GM21528 (cell line): ENCODE measurements at regions not wholly inside any gene's neighbourhood (a gene's known extent, or its start where the extent isn't known, plus 50 kb on each side); places are given as distances from the start of the nearest gene placed in this dataset.
A peak's percentile ranks its signal among the peaks of the same experiment; 100 is the strongest.
"Not testable (repeated sequence)": the region's sequence is repeated elsewhere in the genome, so short reads cannot be mapped to it uniquely, and the experiment has no call there.

ENCODE experiments used
- ATAC-seq: cut with Tn5 transposase; IDR thresholded peaks from one replicate; pipeline ENCODE4 v1.9.1; 2021; ENCODE audit warnings: mild to moderate bottlenecking, moderate library complexity; ENCODE audit not compliant: unreplicated experiment, low FRiP score

DNA sequence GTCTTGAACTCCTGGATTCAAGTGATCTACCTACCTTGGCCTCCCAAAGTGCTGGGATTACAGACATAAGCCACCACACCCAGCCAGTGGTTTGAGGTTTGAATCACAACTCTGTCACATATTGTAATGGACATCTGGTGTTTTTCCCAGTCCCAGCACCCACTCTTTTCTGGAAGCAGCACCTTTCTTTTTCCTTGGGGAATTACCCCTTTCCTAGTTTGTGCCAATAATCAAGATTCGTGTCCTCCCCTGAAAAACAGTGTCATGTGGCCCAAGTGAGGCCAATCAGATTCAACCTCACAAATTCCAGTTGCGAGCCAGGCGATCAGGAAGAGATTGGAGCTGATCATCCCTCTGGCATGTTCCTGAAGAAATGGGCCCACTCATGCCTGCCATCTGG, 71.7 kb upstream of the SGK1 start:
- no peak for ATAC-seq

DNA sequence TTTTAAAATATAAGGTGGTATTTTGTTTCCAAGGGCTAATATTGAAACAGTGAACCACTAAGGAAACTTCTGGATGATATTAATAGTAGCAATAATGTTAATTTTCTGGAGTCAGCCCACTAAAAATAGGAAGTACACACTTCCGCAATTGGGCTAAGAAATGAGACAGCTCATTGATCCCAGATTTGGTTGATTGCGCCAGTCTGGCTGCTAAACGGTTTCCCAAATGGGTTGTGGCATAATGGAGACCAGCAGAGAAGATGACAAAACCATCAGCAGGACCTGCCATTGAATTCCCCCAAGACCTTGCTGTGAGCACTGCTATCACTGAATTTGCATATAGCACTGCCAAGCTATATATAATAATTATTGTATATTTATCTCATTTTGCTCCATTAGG, 71.2 kb upstream of the SGK1 start:
- no peak for ATAC-seq

DNA sequence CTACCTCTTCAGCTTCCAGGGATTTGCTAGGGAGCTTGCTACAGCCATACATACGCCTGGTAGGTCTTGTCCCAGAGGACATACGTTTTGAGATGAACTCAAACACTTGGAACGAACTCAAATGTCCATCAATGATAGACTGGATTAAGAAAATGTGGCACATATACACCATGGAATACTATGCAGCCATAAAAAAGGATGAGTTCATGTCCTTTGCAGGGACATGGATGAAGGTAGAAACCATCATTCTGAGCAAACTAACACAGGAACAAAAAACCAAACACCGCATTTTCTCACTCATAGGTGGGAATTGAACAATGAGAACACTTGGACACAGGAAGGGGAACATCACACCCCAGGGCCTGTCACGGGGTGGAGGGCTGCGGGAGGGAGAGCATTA, 68.6 kb upstream of the SGK1 start:
- ATAC-seq = not testable (repeated sequence)

DNA sequence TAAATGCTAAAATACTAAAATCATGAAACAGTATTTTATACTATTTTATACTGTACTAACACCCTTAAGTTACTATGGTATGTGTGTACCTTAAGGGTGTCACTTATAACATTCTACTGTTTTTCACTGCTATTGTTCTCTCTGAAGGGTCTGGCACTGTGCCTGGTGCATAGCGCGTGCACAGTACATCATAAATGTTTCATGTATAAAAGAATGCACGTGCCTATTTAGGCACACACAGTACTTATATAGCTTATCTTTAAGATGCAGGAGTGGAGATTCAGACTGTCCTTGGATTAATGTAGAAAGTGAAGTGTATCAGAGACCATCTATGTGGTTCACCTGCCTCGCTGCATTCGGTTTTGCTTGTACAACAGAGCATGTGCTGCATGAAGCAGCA, 64.0 kb upstream of the SGK1 start:
- no peak for ATAC-seq

DNA sequence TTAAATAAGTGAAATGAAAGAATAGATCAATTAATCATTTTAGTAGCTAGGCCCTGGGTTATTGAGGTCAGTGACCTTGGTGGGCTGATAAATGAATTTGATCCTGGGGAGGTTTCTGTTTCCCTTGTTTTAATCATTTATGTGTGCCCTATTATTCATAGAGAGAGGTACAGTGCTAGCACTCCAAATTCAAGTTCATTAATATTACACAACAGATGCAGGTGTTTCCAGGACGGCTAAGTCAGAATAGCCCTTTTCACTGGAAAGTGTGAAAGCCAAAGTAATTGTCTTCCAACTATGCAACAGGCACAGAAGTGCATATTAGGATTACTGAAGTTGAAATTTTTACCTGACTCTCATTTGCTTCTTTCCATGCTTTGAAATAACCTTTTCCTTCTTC, 61.7 kb upstream of the SGK1 start:
- ATAC-seq = no peak

DNA sequence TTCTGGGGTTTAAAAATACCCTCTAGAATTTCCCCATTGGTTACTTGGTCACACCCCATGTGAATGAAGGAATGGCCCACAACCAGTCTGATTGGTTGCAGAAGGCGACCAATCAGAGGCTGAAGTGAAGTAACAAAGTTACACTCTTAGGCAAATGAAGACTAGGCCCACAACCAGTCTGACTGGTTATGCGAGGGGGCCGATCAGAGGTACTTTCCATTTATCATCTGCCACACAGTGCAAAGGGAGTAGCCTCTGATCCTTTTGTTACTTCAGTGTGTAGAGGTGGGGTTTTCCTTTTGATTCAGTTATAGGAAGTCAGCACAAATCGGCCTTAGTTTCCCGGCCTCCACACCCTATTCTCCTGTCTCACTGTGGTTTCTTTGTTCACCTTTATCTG, 61.2 kb upstream of the SGK1 start:
- peak; percentile 82 for ATAC-seq

DNA sequence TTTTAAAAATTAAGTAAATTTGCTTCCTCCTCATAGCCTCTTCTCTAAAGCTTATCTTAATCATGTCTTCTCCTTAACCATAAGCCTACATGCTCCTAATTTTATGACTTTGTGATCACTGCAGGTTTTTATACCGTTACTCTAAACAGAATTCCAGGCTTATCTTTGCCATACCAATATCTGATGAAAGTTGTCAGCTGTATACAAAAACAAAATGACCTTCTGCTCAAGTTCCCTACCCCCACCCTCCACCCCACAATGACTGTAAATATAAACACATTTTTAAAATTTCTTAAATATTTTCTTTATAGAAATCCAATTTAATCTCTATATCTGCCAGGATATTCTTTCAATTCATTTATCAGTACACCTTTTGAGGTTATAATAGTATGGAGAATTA, 60.5 kb upstream of the SGK1 start:
- no peak for ATAC-seq

DNA sequence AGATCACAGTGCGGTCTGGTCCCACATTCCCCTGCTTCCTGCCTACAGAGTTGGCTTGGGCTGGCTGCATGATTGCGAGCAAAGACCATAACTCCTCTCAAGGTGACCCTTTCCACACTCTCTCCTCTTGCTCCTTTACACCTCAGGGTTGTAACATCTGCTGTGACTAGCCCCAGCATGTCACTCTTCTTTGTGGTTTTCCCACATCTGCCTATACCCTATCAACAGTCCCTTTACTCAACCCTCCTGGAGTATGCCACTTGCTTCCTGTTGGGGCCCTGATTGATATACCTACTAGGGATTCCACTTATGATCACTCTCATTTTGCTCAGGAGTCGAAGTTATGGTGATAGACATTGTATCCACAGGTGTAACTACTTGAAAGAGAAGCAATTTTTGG, 58.9 kb upstream of the SGK1 start:
- ATAC-seq = no peak

DNA sequence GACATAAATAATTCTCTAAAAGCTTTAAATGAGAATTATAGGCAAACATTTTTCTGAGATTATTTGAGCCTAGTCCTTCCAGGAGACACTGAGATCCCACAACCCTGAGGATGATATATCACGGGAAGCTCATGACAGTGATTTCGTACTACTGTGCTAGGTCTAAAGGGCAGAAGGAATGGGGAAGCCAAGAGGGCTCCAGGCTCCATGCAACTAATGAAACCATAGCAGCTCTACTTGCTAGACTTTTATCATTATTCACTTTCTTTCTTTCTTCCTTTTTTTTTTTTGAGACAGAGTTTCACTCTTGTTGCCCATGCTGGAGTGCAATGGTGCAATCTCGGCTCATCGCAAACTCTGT, 57.3 kb upstream of the SGK1 start:
- no peak for ATAC-seq

DNA sequence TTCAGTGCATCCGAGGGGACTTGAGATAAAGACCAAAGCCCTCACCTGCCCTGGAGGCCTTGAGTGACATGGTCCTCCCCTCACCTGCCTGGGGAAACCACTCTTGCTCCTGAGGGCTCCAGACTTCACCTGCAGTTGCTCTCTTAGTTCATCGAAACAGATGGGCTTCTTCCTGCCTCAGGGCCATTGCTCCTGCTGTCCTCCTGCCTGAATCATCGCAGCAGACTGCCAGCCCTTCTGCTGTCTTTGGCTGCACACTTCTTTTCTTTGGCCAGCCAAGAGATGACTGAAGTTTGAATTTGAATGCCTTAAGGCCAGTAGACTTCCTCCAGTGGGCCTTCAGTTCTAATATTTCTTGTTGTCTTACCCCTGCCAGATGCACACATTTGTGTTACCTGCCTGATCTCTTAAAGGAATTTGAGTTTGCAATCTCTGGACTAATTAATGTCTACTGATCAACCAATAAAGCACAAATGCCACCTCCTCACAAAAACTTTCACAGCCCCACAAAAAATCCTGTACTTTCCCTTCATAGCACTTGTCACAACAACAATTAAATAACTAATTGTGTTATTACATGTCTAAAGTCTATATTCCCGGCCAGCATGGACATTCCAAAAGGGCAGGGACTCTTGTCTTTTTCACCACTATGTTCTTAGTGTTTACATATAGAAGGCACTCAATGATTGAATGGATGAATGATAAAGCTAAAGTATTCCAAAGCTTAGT, 56.7 kb upstream of the SGK1 start:
- ATAC-seq = no peak

DNA sequence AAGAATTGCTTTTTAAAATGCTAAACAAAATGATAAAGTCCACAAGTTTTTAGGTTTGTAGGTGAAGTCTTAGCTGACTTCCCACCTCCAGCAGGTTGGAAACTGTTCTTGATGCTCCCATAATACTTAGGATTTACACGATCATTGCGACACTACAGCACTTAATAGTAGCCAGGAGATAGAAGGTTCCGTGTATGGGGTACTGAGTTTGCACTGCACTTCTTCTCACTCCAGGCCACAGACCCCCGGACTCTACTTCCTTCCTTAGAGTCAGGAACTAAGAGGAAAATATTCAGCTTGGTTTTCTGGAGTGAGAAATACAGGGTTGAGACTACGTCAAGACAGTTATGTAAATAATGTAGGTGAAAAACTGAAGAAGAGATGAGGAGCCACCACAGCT, 56.1 kb upstream of the SGK1 start:
- no peak for ATAC-seq

DNA sequence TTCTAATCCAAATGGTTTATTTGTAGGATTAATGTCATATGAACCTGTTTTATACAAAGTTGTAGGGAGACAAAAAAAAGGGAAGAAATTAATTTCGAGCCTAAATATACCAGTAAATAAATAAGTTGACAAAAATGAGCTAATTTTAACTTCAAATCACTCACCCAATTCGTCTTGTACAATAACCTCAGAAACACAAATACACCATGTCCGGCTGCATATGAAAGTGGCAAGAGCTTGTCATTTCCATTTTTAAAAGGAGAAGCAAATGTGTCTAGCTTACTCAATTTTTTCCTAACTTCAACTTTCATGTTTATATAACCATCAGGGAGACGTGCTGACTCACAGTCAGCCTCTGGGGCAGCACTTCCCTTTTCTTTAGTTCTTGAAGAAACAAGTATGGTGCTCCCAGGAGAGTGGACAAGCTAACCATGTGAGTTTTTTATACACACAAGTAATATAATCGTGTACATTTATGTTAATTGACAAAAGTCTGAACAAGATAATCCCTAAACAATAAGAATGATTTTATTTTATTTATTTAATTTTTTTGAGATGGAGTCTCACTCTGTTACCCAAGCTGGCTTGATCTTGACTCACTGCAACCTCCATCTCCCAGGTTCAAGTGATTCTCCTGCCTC, 55.5 kb upstream of the SGK1 start:
- ATAC-seq = peak; percentile 87

DNA sequence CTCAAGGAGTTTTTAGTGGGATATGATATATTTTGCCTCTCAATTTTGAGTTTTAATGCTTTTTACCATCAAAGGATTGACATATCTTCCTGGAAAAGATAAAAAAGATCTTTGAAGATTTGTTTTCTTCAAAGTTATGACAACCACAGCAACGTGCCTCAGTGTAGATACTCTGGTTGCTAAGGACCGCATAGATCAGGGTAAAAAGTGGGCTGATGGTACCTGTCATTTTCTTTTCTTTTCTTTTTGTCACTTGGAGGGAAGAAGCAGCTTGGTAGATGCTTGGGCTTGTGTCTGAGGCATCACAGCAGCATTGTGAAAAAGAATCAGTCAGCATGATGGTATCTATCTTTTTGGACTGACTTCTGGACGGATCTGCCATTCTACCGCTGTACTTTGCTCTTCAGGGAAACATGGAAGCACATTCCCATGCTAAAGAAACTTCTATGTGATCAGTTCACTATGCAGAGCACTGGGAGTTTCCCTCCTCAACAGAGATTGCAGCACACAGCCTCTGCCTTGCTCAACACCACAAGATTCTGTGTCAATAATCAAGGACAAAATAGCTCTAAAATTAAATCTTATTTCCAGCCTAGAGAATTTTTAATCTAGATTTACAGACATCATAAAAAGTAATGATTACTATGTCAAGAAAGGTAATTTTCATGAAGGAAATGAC, 54.8 kb upstream of the SGK1 start:
- no peak for ATAC-seq

DNA sequence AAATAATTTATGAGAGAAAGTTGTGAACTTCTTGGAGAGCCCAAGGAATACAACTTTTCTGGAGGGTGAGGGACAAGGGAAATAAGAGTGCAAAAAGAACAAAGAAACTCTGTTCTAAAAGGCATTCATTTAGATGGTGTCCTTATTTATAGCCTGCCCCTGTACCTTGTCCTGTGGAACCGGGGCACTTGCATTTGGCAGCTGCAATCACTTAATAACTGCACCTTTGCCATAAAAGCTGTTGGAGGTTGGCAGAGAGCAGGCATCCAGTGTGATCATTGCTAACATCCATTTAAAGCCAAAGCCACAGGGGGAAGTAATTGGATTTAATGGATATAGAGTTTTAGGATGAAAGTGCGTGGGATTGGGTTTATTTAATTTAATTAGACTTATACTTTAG, 50.8 kb upstream of the SGK1 start:
- ATAC-seq = no peak
